ENCODE measurements at regions not wholly inside any gene's neighbourhood (a gene's known extent, or its start where the extent isn't known, plus 50 kb on each side); places are given as distances from the start of the nearest gene placed in this dataset.

GRCh38 chr10:62639144-62639543 lies 165.4 kb upstream of the ADO start:
- Histone ChIP-seq H3K4me1 (no peaks in the 10 kb centered on the region), H3K27ac (no peak overlapping the region), H3K4me3 (no peak overlapping the region), H3K9me3 (no peaks in the 10 kb centered on the region), H3K4me2 (no peak overlapping the region)
- FAIRE-seq (no peak), DNase-seq (ENCODE audit: low read depth in 1 of 2, low spot score in 1 of 2) (no peak), ATAC-seq (no peak)
- POLR2A ChIA-PET, result no interaction called here
- CTCF ChIA-PET, result interaction anchor here (0.8 to 0.9 kb wide), 3 partner anchors 11 to 179 kb away, joined by 3 read pairs; no protein-coding TSS in a partner anchor
- 50% methylated on average over 2 of the region's 2 CpGs for WGBS (ENCODE audit: missing lambda C conversion rate)
- no peak for TF ChIP-seq CBX2 (IDR thresholded peaks at IDR 0.05; ENCODE audit: borderline replicate concordance, low read depth)
- TF ChIP-seq NR3C1 (IDR thresholded peaks at IDR 0.05), result no peak

GRCh38 chr10:62640411-62640810 lies 164.1 kb upstream of the ADO start:
- H3K27ac ChIP-seq, result no peak overlapping the region
- CTCF ChIA-PET, result no interaction called here
- FAIRE-seq (no peak), DNase-seq (ENCODE audit: low read depth in 1 of 2, low spot score in 1 of 2) (no peak), ATAC-seq (no peak)
- no peak overlapping the region for H3K4me3 ChIP-seq
- H3K4me1 ChIP-seq, result no peaks in the 10 kb centered on the region
- POLR2A ChIA-PET, result no interaction called here
- H3K4me2 ChIP-seq, result no peak overlapping the region
- TF ChIP-seq ZC3H11A (IDR thresholded peaks at IDR 0.05) (no peak), MAFK (IDR thresholded peaks at IDR 0.05; ENCODE audit: partially characterized antibody) (no peak), NR3C1 (IDR thresholded peaks at IDR 0.05) (no peak), RFX5 (IDR thresholded peaks at IDR 0.05) (no peak), EP300 (IDR thresholded peaks at IDR 0.05) (no peak), KDM5A (IDR thresholded peaks at IDR 0.05) (no peak), RCOR1 (IDR thresholded peaks at IDR 0.05; ENCODE audit: low read depth, low read length) (no peak), HOXB5 (CRISPR knock-in tag; IDR thresholded peaks at IDR 0.05) (no peak)
- no peaks in the 10 kb centered on the region for H3K9me3 ChIP-seq

- Histone ChIP-seq H3K4me1 (no peaks in the 10 kb centered on the region), H3K27ac (no peak overlapping the region), H3K4me3 (no peak overlapping the region), H3K4me2 (no peak overlapping the region), H3K9me3 (no peaks in the 10 kb centered on the region)
- CTCF ChIA-PET, result no interaction called here
- 53% methylated on average over 5 of the region's 5 CpGs for whole genome bisulfite sequencing (ENCODE audit: missing lambda C conversion rate)
- POLR2A ChIA-PET, result no interaction called here
- no peak for TF ChIP-seq EP300 (IDR thresholded peaks at IDR 0.05)
- no peak for TF ChIP-seq ELK1 (IDR thresholded peaks at IDR 0.05; ENCODE audit: low read depth, low read length)
- no peak for TF ChIP-seq FOSL2 (IDR thresholded peaks at IDR 0.05)
- no peak for TF ChIP-seq FOSL2 (CRISPR knock-in tag; IDR thresholded peaks at IDR 0.05)
- TF ChIP-seq POLR2AphosphoS2 (conservative IDR thresholded peaks at IDR 0.05; ENCODE audit: low read length), result no peak
- TF ChIP-seq CTCF (IDR thresholded peaks at IDR 0.05), result no peak
- no peak for TF ChIP-seq JUN (IDR thresholded peaks at IDR 0.05)
- TF ChIP-seq HOXA7 (CRISPR knock-in tag; IDR thresholded peaks at IDR 0.05), result no peak
- TF ChIP-seq E2F6 (IDR thresholded peaks at IDR 0.05; ENCODE audit: borderline replicate concordance, low read depth), result no peak
- no peak for TF ChIP-seq JUNB (IDR thresholded peaks at IDR 0.05)
- no peak for TF ChIP-seq NPAS2 (CRISPR knock-in tag; IDR thresholded peaks at IDR 0.05; ENCODE audit: borderline replicate concordance)
- TF ChIP-seq MYC (IDR thresholded peaks at IDR 0.05; ENCODE audit: borderline replicate concordance, low read length), result no peak
- TF ChIP-seq PBX3 (IDR thresholded peaks at IDR 0.05), result no peak
- no peak for TF ChIP-seq CBX8 (IDR thresholded peaks at IDR 0.05)
- no peak for TF ChIP-seq HMGXB4 (CRISPR knock-in tag; IDR thresholded peaks at IDR 0.05; ENCODE audit: borderline replicate concordance)
- TF ChIP-seq TP53 (CRISPR knock-in tag; IDR thresholded peaks at IDR 0.05), result no peak
- no peak for TF ChIP-seq POLR2A (IDR thresholded peaks at IDR 0.05; ENCODE audit: low read length)
- no peak for TF ChIP-seq RARB (CRISPR knock-in tag; IDR thresholded peaks at IDR 0.05)
- TF ChIP-seq SMC3 (IDR thresholded peaks at IDR 0.05), result no peak
- ATAC-seq, result no peak
- FAIRE-seq, result no peak
- no peak for DNase-seq (ENCODE audit: low read depth in 1 of 2, low spot score in 1 of 2)
Observed at GRCh38 chr10:62643606-62644587, 160.6 kb upstream of the ADO start.
